PC-3 (cell line): ENCODE measurements at regions not wholly inside any gene's neighbourhood (a gene's known extent, or its start where the extent isn't known, plus 50 kb on each side); places are given as distances from the start of the nearest gene placed in this dataset.

Experiments
- CTCF ChIP-seq: fragments of 300-600 bp; sonication (generic); conservative IDR thresholded peaks from 2 replicates; pipeline ENCODE4 v1.5.1; 2017; ENCODE audit warnings: antibody characterized with exemption, low read depth, mild to moderate bottlenecking, low read length
- EZH2 ChIP-seq: fragments of 300-600 bp; sonication (generic); IDR thresholded peaks from one replicate; pipeline ENCODE4 v1.6.1; 2017; ENCODE audit warnings: antibody characterized with exemption, mild to moderate bottlenecking, low read length; ENCODE audit not compliant: unreplicated experiment
- EZH2phosphoT487 ChIP-seq: fragments of 300-600 bp; sonication (generic); IDR thresholded peaks from 2 replicates; pipeline ENCODE4 v1.6.1; 2018; ENCODE audit warnings: mild to moderate bottlenecking, antibody characterized with exemption, low read length, borderline replicate concordance

GRCh38 chr18:56296381-56296780 is 342.0 kb downstream of the TXNL1 start:
- TF ChIP-seq CTCF (no peak), EZH2 (no peak), EZH2phosphoT487 (no peak)
